ENCODE measurements at regions not wholly inside any gene's neighbourhood (a gene's known extent, or its start where the extent isn't known, plus 50 kb on each side); places are given as distances from the start of the nearest gene placed in this dataset.

- intact Hi-C loops (cut with DNase I): no loop called here
- DNase-seq (ENCODE audit: missing footprints): no peak
- no peak for ATAC-seq
Observed at GRCh38 chr16:6898896-6899295, 433.7 kb upstream of the RBFOX1 start.

- intact Hi-C loops (cut with DNase I): no loop called here
- ATAC-seq (no peak), DNase-seq (ENCODE audit: missing footprints) (no peak)
Observed at GRCh38 chr16:6897876-6898485, 434.7 kb upstream of the RBFOX1 start.

- ATAC-seq: no peak
- intact Hi-C loops (cut with DNase I): no loop called here
Observed at GRCh38 chr16:6892966-6893365, 439.7 kb upstream of the RBFOX1 start.

GRCh38 chr16:6891496-6891895, 441.1 kb upstream of the RBFOX1 start:
- no peak for DNase-seq (ENCODE audit: missing footprints)
- ATAC-seq: no peak
- intact Hi-C loops (cut with DNase I): no loop called here

More at GRCh38 chr16:6892966-6893365, 439.7 kb upstream of the RBFOX1 start:
- no peak for DNase-seq (ENCODE audit: missing footprints)

GRCh38 chr16:6888531-6888930, 444.1 kb upstream of the RBFOX1 start:
- ATAC-seq (no peak), DNase-seq (ENCODE audit: missing footprints) (no peak)
- intact Hi-C loops (cut with DNase I): no loop called here

GRCh38 chr16:6884002-6884401, 448.6 kb upstream of the RBFOX1 start:
- ATAC-seq (no peak), DNase-seq (ENCODE audit: missing footprints) (no peak)
- intact Hi-C loops (cut with DNase I): no loop called here

- ATAC-seq: no peak
- intact Hi-C loops (cut with DNase I): no loop called here
- no peak for DNase-seq (ENCODE audit: missing footprints)
Observed at GRCh38 chr16:6880263-6880662, 452.4 kb upstream of the RBFOX1 start.

GRCh38 chr16:6864671-6865070, 468.0 kb upstream of the RBFOX1 start:
- intact Hi-C loops (cut with DNase I): no loop called here
- ATAC-seq (no peak), DNase-seq (ENCODE audit: missing footprints) (no peak)

GRCh38 chr16:6864244-6864643, 468.4 kb upstream of the RBFOX1 start:
- no peak for ATAC-seq
- intact Hi-C loops (cut with DNase I): no loop called here
- DNase-seq (ENCODE audit: missing footprints): no peak

- ATAC-seq (no peak), DNase-seq (ENCODE audit: missing footprints) (no peak)
- intact Hi-C loops (cut with DNase I): no loop called here
Observed at GRCh38 chr16:6863135-6863534, 469.5 kb upstream of the RBFOX1 start.

GRCh38 chr16:6861815-6862477, 470.7 kb upstream of the RBFOX1 start:
- ATAC-seq (no peak), DNase-seq (ENCODE audit: missing footprints) (no peak)
- intact Hi-C loops (cut with DNase I): no loop called here

- DNase-seq (ENCODE audit: missing footprints) (no peak), ATAC-seq (no peak)
- intact Hi-C loops (cut with DNase I): no loop called here
Observed at GRCh38 chr16:6861135-6861814, 471.4 kb upstream of the RBFOX1 start.

GRCh38 chr16:6857575-6857974, 475.1 kb upstream of the RBFOX1 start:
- ATAC-seq (no peak), DNase-seq (ENCODE audit: missing footprints) (no peak)
- intact Hi-C loops (cut with DNase I): no loop called here

GRCh38 chr16:6856578-6856977, 476.1 kb upstream of the RBFOX1 start:
- intact Hi-C loops (cut with DNase I): no loop called here
- no peak for ATAC-seq
- no peak for DNase-seq (ENCODE audit: missing footprints)

- DNase-seq (ENCODE audit: missing footprints) (no peak), ATAC-seq (no peak)
- intact Hi-C loops (cut with DNase I): no loop called here
Observed at GRCh38 chr16:6853565-6853964, 479.1 kb upstream of the RBFOX1 start.

- ATAC-seq (no peak), DNase-seq (ENCODE audit: missing footprints) (no peak)
- intact Hi-C loops (cut with DNase I): no loop called here
Observed at GRCh38 chr16:6852643-6853225, 479.9 kb upstream of the RBFOX1 start.

GRCh38 chr16:6846452-6846851, 486.2 kb upstream of the RBFOX1 start:
- no peak for DNase-seq (ENCODE audit: missing footprints)
- intact Hi-C loops (cut with DNase I): no loop called here
- ATAC-seq: no peak

GRCh38 chr16:6841392-6841791, 491.3 kb upstream of the RBFOX1 start:
- ATAC-seq: no peak
- DNase-seq (ENCODE audit: missing footprints): no peak
- intact Hi-C loops (cut with DNase I): no loop called here

- intact Hi-C loops (cut with DNase I): no loop called here
Observed at GRCh38 chr16:6837722-6838121, 494.9 kb upstream of the RBFOX1 start.

GRCh38 chr16:6836766-6837165, 495.9 kb upstream of the RBFOX1 start:
- intact Hi-C loops (cut with DNase I): no loop called here
- DNase-seq (ENCODE audit: missing footprints) (no peak), ATAC-seq (no peak)

More at GRCh38 chr16:6837722-6838121, 494.9 kb upstream of the RBFOX1 start:
- DNase-seq (ENCODE audit: missing footprints): no peak
- no peak for ATAC-seq
